Panc1 (cell line): ENCODE measurements at regions not wholly inside any gene's neighbourhood (a gene's known extent, or its start where the extent isn't known, plus 50 kb on each side); places are given as distances from the start of the nearest gene placed in this dataset.

Experiments used
- POLR2AphosphoS5 ChIP-seq: IDR thresholded peaks from 2 replicates; pipeline ENCODE4 v1.6.1; 2012; ENCODE audit warnings: mild to moderate bottlenecking, low read depth, low read length, moderate library complexity
- TCF7L2 ChIP-seq: IDR thresholded peaks from 2 replicates; pipeline ENCODE4 v1.6.1; 2011; ENCODE audit warnings: mild to moderate bottlenecking, low read depth, low read length, inconsistent platforms
- TF ChIP-seq, protein P1 (sequence below): fragments of 450-650 bp; IDR thresholded peaks from 2 replicates; pipeline ENCODE4 v1.5.1; 2017; ENCODE audit warnings: mild to moderate bottlenecking

DNA sequence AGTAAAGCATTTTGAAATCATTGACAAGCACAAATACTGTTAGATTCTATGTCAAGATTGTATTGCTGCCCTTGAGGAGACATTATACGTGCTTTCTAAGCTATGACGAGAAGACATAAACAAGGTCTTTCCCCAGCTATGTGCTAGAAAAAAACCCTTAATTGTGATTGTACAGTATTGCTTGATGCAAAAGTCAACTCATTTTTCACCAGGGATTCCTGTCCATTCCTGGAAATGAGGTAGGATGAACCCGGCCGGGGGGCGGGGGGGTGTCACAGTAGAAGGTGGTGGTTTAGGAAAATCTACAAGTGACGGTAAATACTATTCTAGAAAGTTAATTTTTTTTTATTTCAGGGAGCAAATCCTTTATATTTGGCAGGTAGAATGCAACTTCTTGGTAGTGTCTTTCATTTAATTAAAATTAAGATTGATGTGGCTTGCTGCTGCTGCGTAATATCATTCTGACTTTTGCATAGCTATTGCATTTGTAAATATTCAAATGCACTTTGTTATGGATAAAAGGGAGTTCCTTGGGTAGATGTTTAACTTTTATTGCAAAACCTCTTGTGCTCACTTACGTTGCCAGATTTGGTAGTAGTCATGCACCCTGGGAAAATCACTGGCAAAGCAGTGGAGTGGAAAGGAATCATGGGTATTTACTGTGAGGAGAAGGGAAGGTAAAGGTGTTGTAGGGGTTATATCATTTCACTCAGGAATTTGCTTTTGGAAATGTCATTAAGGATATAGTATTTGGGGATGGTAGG lies 164.4 kb upstream of the PRPS1L1 start:
- TF ChIP-seq, protein P1, sequence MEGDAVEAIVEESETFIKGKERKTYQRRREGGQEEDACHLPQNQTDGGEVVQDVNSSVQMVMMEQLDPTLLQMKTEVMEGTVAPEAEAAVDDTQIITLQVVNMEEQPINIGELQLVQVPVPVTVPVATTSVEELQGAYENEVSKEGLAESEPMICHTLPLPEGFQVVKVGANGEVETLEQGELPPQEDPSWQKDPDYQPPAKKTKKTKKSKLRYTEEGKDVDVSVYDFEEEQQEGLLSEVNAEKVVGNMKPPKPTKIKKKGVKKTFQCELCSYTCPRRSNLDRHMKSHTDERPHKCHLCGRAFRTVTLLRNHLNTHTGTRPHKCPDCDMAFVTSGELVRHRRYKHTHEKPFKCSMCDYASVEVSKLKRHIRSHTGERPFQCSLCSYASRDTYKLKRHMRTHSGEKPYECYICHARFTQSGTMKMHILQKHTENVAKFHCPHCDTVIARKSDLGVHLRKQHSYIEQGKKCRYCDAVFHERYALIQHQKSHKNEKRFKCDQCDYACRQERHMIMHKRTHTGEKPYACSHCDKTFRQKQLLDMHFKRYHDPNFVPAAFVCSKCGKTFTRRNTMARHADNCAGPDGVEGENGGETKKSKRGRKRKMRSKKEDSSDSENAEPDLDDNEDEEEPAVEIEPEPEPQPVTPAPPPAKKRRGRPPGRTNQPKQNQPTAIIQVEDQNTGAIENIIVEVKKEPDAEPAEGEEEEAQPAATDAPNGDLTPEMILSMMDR: no peak
- TF ChIP-seq TCF7L2: no peak
- TF ChIP-seq POLR2AphosphoS5: no peak
